ENCODE measurements at regions not wholly inside any gene's neighbourhood (a gene's known extent, or its start where the extent isn't known, plus 50 kb on each side); places are given as distances from the start of the nearest gene placed in this dataset.
"Not testable (repeated sequence)": the region's sequence is repeated elsewhere in the genome, so short reads cannot be mapped to it uniquely, and the experiment has no call there.

GRCh38 chr17:51359055-51359454 lies 98.7 kb downstream of the UTP18 start:
- no peak for DNase-seq
- no peaks in the 10 kb centered on the region for H3K9me3 ChIP-seq (ENCODE audit: control insufficient read depth in 2 of 2, low read length in 2 of 2)
- no peak for ATAC-seq (ENCODE audit: low read depth in 2 of 2)
- Mint-ChIP-seq H3K27me3 (peaks cover 17% of the 10 kb centered on the region), H3K4me1 (peaks cover 0 to 3% (median 1%) of the 10 kb centered on the region in 4 donors), H3K4me3 (no peak overlapping the region), H3K27ac (no peak overlapping the region), H3K9me3 (peaks cover 0 to 2% (median 0%) of the 10 kb centered on the region in 7 donors), H3K36me3 (no peaks in the 10 kb centered on the region)
- no peaks in the 10 kb centered on the region for H3K4me1 ChIP-seq (ENCODE audit: control insufficient read depth, insufficient read depth, low read length, poor library complexity, severe bottlenecking)
- no peak overlapping the region for H3K27ac ChIP-seq (ENCODE audit: insufficient read depth, low read length, poor library complexity, severe bottlenecking)
- no peak overlapping the region for H3K4me3 ChIP-seq (ENCODE audit: low read depth, low read length)
- peaks cover 4% of the 10 kb centered on the region for H3K27me3 ChIP-seq (ENCODE audit: control insufficient read depth, insufficient read depth, low read length)
- H3K36me3 ChIP-seq (ENCODE audit: control insufficient read depth, insufficient read depth, low read length): no peaks in the 10 kb centered on the region

DNA sequence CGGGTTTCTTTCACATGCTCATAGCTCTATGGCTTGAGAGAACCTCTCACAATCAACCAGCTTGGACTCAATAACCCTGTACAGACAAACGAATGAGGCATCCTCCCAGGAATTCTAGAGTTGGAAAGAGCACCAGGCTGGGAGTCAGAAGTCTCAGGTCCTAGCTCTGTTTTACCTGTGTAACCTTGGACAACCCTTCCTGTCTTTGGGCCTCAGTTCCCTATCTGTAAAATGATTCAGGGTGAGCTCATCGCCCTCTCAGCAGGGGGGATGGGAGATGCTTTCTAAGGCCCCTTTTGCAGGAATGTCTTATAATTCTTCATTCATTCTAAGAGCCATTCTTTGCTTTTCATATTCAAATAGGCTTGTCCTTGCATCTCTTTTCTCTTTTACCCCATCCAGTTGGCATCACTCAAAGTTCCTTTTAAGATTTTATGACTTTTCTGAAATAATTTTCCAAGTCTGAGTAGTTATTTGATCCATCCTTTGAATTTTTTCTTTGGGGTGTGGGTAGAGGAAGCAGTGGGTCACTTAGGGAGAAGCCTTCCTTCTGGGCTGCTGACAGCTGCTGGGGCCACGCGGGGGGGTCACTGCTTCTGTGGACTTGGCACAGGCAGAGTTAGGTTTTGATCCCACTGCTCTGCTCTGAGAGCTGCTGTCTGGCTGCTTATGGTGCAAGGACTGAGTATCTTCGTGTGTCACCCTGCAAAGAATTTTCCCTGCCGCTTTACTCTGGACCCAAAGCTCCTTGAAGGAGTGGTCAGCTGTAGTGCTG lies 102.7 kb downstream of the UTP18 start:
- Histone ChIP-seq H3K27ac (ENCODE audit: insufficient read depth, low read length, poor library complexity, severe bottlenecking) (no peak overlapping the region), H3K9me3 (ENCODE audit: control insufficient read depth in 2 of 2, low read length in 2 of 2) (no peaks in the 10 kb centered on the region), H3K4me1 (ENCODE audit: control insufficient read depth, insufficient read depth, low read length, poor library complexity, severe bottlenecking) (peaks cover 12% of the 10 kb centered on the region), H3K27me3 (ENCODE audit: control insufficient read depth, insufficient read depth, low read length) (no peaks in the 10 kb centered on the region), H3K36me3 (ENCODE audit: control insufficient read depth, insufficient read depth, low read length) (no peaks in the 10 kb centered on the region), H3K4me3 (ENCODE audit: low read depth, low read length) (no peak overlapping the region)
- Mint-ChIP-seq H3K9me3 (peaks cover 0 to 3% (median 0%) of the 10 kb centered on the region in 7 donors), H3K27ac (no peak overlapping the region), H3K27me3 (peaks cover 8% of the 10 kb centered on the region), H3K4me3 (no peak overlapping the region), H3K4me1 (peaks cover 11 to 28% (median 14%) of the 10 kb centered on the region in 4 donors), H3K36me3 (no peaks in the 10 kb centered on the region)
- DNase-seq: no peak
- ATAC-seq (ENCODE audit: low read depth in 2 of 2): no peak

GRCh38 chr17:51365090-51365489 lies 104.7 kb downstream of the UTP18 start:
- Mint-ChIP-seq H3K9me3 (peaks cover 0 to 3% (median 0%) of the 10 kb centered on the region in 7 donors), H3K4me1 (peaks cover 11 to 28% (median 15%) of the 10 kb centered on the region in 4 donors), H3K4me3 (peak overlapping the region; percentile 36 to 78 (median 56)), H3K27me3 (no peaks in the 10 kb centered on the region), H3K27ac (peak overlapping the region in 2 of 3 donors; percentile 81 to 90), H3K36me3 (no peaks in the 10 kb centered on the region)
- Histone ChIP-seq H3K27me3 (ENCODE audit: control insufficient read depth, insufficient read depth, low read length) (no peaks in the 10 kb centered on the region), H3K36me3 (ENCODE audit: control insufficient read depth, insufficient read depth, low read length) (no peaks in the 10 kb centered on the region), H3K27ac (ENCODE audit: insufficient read depth, low read length, poor library complexity, severe bottlenecking) (no peak overlapping the region), H3K4me3 (ENCODE audit: low read depth, low read length) (no peak overlapping the region), H3K9me3 (ENCODE audit: control insufficient read depth in 2 of 2, low read length in 2 of 2) (no peaks in the 10 kb centered on the region), H3K4me1 (ENCODE audit: control insufficient read depth, insufficient read depth, low read length, poor library complexity, severe bottlenecking) (peaks cover 12% of the 10 kb centered on the region)
- peak in 1 of 3 donors; percentile 64 for DNase-seq
- no peak for ATAC-seq (ENCODE audit: low read depth in 2 of 2)

DNA sequence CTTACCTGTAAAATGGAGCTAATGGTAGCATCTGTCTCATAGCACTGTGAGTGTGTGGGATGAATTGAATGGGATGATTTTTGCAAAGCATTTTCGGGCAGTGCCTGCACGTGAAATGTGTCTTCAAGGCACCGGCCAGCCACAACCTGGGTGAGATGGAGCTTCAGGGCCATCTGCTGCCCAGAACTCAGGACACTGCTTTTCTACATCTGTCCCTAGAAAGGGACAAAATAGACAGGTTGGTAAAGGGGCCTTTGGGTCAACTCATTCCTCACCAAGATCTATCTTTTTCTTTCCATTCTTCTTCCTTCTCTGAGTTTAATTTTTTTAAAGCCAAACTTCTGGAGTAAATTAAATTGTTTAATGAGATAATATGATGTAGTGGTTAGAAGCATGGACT lies 106.5 kb downstream of the UTP18 start:
- H3K27ac Mint-ChIP-seq: peak overlapping the region in 2 of 3 donors; percentile 12 to 65
- peaks cover 12% of the 10 kb centered on the region for H3K4me1 ChIP-seq (ENCODE audit: control insufficient read depth, insufficient read depth, low read length, poor library complexity, severe bottlenecking)
- no peak for DNase-seq
- ATAC-seq (ENCODE audit: low read depth in 2 of 2): no peak
- no peaks in the 10 kb centered on the region for H3K9me3 ChIP-seq (ENCODE audit: control insufficient read depth in 2 of 2, low read length in 2 of 2)
- peaks cover 0 to 3% (median 0%) of the 10 kb centered on the region in 7 donors for H3K9me3 Mint-ChIP-seq
- no peaks in the 10 kb centered on the region for H3K36me3 Mint-ChIP-seq
- H3K4me3 Mint-ChIP-seq: no peak overlapping the region
- no peaks in the 10 kb centered on the region for H3K36me3 ChIP-seq (ENCODE audit: control insufficient read depth, insufficient read depth, low read length)
- H3K4me1 Mint-ChIP-seq: peaks cover 11 to 32% (median 18%) of the 10 kb centered on the region in 4 donors
- H3K27ac ChIP-seq (ENCODE audit: insufficient read depth, low read length, poor library complexity, severe bottlenecking): no peak overlapping the region
- H3K27me3 ChIP-seq (ENCODE audit: control insufficient read depth, insufficient read depth, low read length): no peaks in the 10 kb centered on the region
- H3K27me3 Mint-ChIP-seq: no peaks in the 10 kb centered on the region
- H3K4me3 ChIP-seq (ENCODE audit: low read depth, low read length): no peak overlapping the region

DNA sequence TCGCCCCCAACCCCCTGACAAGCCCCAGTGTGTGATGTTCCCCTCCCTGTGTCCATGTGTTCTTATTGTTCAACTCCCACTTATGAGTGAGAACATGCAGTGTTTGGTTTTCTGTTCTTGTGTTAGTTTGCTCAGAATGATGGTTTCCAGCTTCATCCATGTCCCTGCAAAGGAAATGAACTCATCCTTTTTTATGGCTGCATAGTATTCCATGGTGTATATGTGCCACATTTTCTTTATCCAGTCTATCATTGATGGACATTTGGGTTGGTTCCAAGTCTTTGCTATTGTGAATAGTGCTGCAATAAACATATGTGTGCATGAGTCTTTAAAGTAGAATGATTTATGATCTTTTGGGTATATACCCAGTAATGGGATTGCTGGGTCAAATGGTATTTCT lies 107.5 kb downstream of the UTP18 start:
- H3K4me1 ChIP-seq (ENCODE audit: control insufficient read depth, insufficient read depth, low read length, poor library complexity, severe bottlenecking): peaks cover 12% of the 10 kb centered on the region
- H3K36me3 Mint-ChIP-seq; H3K9me3 Mint-ChIP-seq; H3K27ac ChIP-seq (ENCODE audit: insufficient read depth, low read length, poor library complexity, severe bottlenecking); ATAC-seq (ENCODE audit: low read depth in 2 of 2); H3K27me3 Mint-ChIP-seq; H3K4me3 Mint-ChIP-seq; H3K27me3 ChIP-seq (ENCODE audit: control insufficient read depth, insufficient read depth, low read length); H3K9me3 ChIP-seq (ENCODE audit: control insufficient read depth in 2 of 2, low read length in 2 of 2); H3K4me3 ChIP-seq (ENCODE audit: low read depth, low read length); H3K36me3 ChIP-seq (ENCODE audit: control insufficient read depth, insufficient read depth, low read length); H3K27ac Mint-ChIP-seq; DNase-seq: not testable (repeated sequence)
- H3K4me1 Mint-ChIP-seq: peaks cover 11 to 37% (median 25%) of the 10 kb centered on the region in 4 donors

GRCh38 chr17:51371732-51372151 lies 111.4 kb downstream of the UTP18 start:
- H3K9me3 Mint-ChIP-seq: peaks cover 0 to 3% (median 0%) of the 10 kb centered on the region in 7 donors
- H3K27me3 Mint-ChIP-seq: no peaks in the 10 kb centered on the region
- Histone ChIP-seq H3K9me3 (ENCODE audit: control insufficient read depth in 2 of 2, low read length in 2 of 2) (no peaks in the 10 kb centered on the region), H3K27me3 (ENCODE audit: control insufficient read depth, insufficient read depth, low read length) (no peaks in the 10 kb centered on the region), H3K27ac (ENCODE audit: insufficient read depth, low read length, poor library complexity, severe bottlenecking) (no peak overlapping the region), H3K4me3 (ENCODE audit: low read depth, low read length) (no peak overlapping the region), H3K4me1 (ENCODE audit: control insufficient read depth, insufficient read depth, low read length, poor library complexity, severe bottlenecking) (no peaks in the 10 kb centered on the region), H3K36me3 (ENCODE audit: control insufficient read depth, insufficient read depth, low read length) (no peaks in the 10 kb centered on the region)
- no peak overlapping the region for H3K27ac Mint-ChIP-seq
- no peaks in the 10 kb centered on the region for H3K36me3 Mint-ChIP-seq
- peak; percentile 8 to 73 (median 51) for DNase-seq
- H3K4me3 Mint-ChIP-seq: no peak overlapping the region
- peak; percentile 47 to 76 for ATAC-seq (ENCODE audit: low read depth in 2 of 2)
- peaks cover 0 to 13% (median 10%) of the 10 kb centered on the region in 4 donors for H3K4me1 Mint-ChIP-seq

GRCh38 chr17:51372345-51373004 lies 112.1 kb downstream of the UTP18 start:
- Mint-ChIP-seq H3K4me1 (peaks cover 0 to 13% (median 9%) of the 10 kb centered on the region in 4 donors), H3K27ac (peak overlapping the region in 1 of 3 donors; percentile 57), H3K27me3 (no peaks in the 10 kb centered on the region), H3K36me3 (no peaks in the 10 kb centered on the region), H3K4me3 (no peak overlapping the region), H3K9me3 (peaks cover 0 to 3% (median 0%) of the 10 kb centered on the region in 7 donors)
- peak in 1 of 3 donors; percentile 39 for DNase-seq
- Histone ChIP-seq H3K4me1 (ENCODE audit: control insufficient read depth, insufficient read depth, low read length, poor library complexity, severe bottlenecking) (no peaks in the 10 kb centered on the region), H3K4me3 (ENCODE audit: low read depth, low read length) (no peak overlapping the region), H3K27ac (ENCODE audit: insufficient read depth, low read length, poor library complexity, severe bottlenecking) (no peak overlapping the region), H3K36me3 (ENCODE audit: control insufficient read depth, insufficient read depth, low read length) (no peaks in the 10 kb centered on the region), H3K27me3 (ENCODE audit: control insufficient read depth, insufficient read depth, low read length) (no peaks in the 10 kb centered on the region), H3K9me3 (ENCODE audit: control insufficient read depth in 2 of 2, low read length in 2 of 2) (no peaks in the 10 kb centered on the region)
- peak in 1 of 2 donors; percentile 40 for ATAC-seq (ENCODE audit: low read depth in 2 of 2)
